Superior temporal gyrus (tissue), 1 donor: ENCODE measurements at regions not wholly inside any gene's neighbourhood (a gene's known extent, or its start where the extent isn't known, plus 50 kb on each side); places are given as distances from the start of the nearest gene placed in this dataset.

ENCODE experiments used
- DNase-seq: peaks from one replicate; pipeline ENCODE4 v3.0.0-alpha.2; 2016; ENCODE audit errors: extremely low spot score

DNA sequence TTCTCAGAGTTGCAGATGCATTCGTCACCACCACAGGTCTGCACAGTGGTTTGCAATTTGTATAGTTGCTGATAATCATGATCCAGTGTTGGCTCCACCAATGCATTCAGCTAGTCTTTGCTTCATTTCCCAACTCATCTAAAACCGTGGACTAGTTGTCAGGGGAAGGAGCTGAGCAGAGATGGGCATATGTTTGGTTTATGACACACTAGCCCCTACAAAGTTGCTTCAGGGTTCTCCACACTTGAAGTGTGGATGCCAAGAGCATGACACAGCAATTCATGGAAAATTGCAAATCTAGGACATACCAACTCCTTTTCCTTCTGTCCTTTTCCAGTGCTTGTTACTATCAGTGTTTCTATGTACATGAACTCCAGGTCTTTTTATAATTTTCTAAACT lies 168.0 kb downstream of the TNFSF13B start:
- DNase-seq = no peak

GRCh38 chr13:108439556-108439955 lies 170.0 kb downstream of the TNFSF13B start:
- DNase-seq = no peak

DNA sequence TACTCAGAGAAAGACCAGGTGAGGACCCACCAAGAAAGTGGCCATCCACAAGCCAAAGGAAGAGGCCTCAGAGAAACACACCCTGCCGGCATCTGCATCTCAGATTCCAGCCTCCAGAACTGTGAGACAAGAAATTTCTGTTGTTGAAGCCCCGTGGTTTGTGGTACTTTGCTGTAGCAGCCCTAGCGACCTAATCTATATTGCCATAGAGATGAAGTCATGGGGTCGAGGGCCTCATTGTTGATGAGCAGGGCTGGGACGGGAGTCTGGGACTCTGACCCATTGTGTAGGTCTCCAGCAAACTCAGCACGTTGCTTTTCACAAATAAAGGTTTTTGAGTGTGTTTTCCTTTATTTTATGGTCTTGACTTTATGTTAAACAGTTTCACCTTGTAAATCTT lies 174.9 kb downstream of the TNFSF13B start:
- DNase-seq = no peak

DNA sequence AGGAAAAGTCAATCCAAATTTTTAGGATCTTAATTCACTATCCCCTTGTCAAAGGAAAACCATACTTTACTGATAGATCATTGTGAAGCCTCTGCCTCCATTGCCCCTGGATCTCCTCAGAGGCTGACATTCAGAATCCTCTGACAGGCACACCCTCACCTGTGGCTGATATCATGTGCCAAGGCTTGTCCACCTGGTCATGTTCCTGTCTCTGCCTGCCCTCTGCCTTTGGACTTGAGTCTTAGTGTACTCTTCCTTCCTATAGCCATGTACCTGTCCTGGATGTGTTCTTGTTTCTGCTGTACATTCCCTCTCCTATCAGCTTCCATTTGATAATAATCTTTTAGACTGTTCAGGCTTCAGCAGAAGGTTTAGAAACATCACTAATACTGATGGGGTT lies 179.4 kb downstream of the TNFSF13B start:
- no peak for DNase-seq

GRCh38 chr13:108451121-108451520 lies 178.3 kb upstream of the MYO16 start:
- no peak for DNase-seq

DNA sequence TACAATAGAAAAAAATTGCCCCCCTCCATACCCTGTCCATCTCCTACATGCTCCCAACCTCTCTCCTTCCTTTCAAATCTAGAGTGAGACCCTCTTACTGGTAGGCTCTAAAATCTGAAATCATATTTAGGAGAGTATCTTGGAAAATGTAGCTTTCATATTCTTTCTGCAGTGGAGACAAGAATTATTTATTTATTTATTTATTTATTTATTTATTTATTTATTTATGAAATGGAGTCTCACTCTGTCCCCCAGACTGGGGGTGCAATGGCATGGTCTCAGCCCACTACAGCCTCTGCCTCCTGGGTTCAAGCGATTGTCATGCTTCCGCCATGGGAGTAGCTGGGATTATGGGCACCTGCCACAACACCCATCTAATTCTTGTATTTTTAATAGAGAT lies 174.1 kb upstream of the MYO16 start:
- no peak for DNase-seq

DNA sequence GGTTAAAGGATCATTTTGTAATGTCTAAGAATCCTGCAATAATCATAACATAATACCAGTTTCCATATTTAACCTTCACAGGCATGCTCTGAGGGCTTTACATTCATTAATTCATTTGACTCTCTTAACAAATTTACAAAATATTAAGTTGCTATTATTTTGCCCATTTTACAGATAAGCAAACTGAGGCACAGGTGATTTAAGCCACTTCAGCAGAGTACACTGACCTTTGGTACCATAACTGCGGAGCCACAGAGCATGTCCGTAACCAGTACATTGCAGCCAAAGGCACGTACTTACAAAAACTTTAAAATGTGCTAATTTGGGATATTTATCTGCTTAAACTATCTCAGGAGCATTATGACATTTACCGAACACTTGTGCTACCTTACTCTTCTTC lies 169.4 kb upstream of the MYO16 start:
- no peak for DNase-seq

- no peak for DNase-seq
Measured at GRCh38 chr13:108460746-108461145, 168.7 kb upstream of the MYO16 start.

- no peak for DNase-seq
Measured at GRCh38 chr13:108463340-108463739, 166.1 kb upstream of the MYO16 start.

GRCh38 chr13:108470921-108471320 lies 158.5 kb upstream of the MYO16 start:
- DNase-seq = no peak

DNA sequence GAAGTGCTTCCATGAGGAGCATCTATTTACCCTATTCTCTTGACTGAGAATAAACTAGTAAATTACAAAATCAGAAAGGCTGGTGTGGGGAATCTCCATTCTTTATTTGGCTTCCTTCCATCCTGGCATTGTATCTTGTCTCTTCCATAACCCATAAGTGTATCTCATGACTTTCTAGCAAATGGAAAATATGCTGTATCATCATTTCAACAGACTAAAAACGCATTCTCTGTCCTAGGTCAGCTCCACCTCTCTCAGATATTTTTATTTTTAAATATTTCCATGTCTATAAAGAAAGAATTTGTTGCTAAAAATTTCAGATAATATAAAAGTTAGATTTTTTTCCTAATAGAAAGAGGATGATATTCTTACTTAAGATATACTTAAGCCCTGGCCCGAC lies 154.2 kb upstream of the MYO16 start:
- no peak for DNase-seq

DNA sequence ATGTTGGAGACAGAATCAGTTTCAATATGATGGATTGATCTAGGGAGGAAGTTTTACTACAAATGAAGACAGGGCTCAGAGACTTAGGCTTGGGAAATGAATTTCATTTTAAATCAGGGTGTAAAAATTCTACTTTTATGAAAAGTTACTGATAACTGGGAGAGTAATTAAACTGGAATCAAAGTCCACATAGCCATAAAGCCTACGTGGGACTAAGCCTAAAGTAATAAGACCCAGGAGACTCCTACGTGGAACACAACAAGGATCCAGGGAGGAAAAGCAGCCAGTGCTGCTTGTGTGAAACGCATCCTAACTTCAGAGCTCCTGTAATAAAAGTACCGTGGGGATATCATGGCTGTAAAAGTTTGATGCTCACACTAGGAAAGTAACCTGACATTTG lies 152.0 kb upstream of the MYO16 start:
- DNase-seq = no peak

DNA sequence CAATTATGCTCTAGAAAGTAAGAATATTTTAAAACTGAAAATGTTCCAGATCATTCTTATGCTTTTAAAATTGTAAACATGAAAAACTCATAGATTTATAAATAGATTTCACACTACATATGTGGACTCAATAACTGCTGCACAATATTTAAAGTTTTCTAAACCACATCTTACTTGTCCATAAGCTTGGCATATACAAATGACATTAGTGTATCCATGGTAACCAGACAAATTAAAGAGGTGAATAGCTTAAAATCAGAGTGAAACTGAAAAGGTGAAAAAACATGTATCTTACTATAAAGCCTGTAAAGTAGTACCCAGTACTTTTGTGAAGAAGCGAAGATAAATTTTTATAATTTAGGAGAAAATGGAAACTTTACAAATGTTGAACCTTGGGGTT lies 151.2 kb upstream of the MYO16 start:
- DNase-seq = no peak

- no peak for DNase-seq
Measured at GRCh38 chr13:108483981-108484380, 145.4 kb upstream of the MYO16 start.

DNA sequence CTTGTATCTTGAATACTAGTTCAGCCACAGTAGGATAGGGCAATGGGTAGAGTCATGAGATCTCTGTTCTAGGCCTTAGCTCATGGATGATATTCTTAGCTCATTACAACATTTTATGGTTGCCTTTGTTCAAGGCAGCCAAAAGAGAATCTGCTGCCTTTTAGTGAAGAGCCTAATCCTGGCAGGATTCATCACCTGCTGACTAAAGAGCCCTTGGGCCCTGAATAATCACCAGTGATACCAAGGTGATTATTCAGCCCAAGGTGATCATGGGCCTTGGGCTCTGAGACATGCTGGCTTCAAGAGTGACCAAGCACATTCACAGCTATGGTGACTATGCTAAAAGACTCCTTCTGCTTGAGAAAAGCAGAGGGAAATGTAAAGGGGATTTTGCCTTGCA lies 143.3 kb upstream of the MYO16 start:
- no peak for DNase-seq

- DNase-seq = no peak
Measured at GRCh38 chr13:108494991-108495645, 134.3 kb upstream of the MYO16 start.

- DNase-seq = no peak
Measured at GRCh38 chr13:108495646-108496361, 133.6 kb upstream of the MYO16 start.

GRCh38 chr13:108496362-108497210 lies 132.8 kb upstream of the MYO16 start:
- no peak for DNase-seq

DNA sequence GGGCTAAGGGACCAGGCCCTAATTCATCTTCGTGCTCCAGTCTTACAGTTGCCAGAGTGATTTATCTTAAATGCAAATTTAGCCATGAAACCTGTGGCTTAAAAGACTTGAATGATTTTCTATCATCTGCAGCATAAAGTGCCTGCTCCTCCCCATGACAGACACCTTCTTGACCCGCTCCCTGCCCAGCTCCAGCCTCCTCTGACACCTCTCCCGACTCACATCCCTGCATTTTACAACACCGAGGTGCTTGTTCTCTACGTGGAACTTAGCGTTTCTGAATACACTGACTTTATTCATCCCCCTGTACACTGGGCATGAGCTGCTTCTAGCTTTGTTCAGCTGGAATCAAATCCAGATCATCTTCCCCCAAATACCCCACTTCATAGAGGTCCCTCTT lies 128.7 kb upstream of the MYO16 start:
- DNase-seq = no peak

GRCh38 chr13:108508263-108508662 lies 121.1 kb upstream of the MYO16 start:
- DNase-seq = no peak

DNA sequence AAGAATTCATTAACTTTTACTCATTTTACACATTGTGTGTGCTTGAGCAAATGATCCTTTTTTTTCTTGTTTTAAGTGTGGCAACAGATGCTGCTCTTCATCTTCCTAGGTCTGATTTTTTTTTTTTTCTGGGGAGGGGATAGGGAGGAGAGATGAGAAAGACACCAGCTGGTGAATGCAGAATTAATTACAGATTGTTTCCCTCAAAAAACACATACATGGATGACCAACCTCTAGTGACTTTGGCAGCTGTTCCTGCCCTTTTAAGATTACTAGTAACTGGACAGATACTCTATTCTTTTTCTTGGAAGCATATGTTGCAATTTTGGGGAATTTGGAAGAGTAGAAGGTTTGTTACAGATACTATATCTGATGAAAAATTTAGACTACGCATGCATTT lies 103.6 kb upstream of the MYO16 start:
- DNase-seq = no peak

DNA sequence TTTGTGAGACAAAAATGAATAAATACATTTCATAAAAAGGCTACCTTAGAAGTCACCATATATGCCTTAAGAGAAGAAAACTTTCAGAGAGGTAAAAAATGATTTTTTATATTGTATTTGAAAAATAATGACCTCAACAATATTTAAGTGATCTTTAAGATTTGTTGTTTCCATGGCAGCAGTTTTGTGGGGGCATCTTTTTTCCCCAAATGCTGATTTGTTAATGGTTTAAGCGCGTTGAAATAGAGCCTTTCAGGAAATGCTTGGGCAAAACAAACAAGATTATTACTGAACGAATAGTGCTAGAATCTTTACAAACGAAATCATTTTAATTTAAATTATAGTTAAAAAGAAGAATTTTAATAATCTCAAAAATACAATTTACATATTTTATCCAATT lies 103.1 kb upstream of the MYO16 start:
- DNase-seq = no peak

GRCh38 chr13:108527844-108528243 lies 101.6 kb upstream of the MYO16 start:
- DNase-seq = no peak
